Esophagus muscularis mucosa (tissue), 4 donors: ENCODE measurements at regions not wholly inside any gene's neighbourhood (a gene's known extent, or its start where the extent isn't known, plus 50 kb on each side); places are given as distances from the start of the nearest gene placed in this dataset.

ENCODE experiments used
- EP300 ChIP-seq: sonication (generic); formaldehyde crosslinking; IDR thresholded peaks from one replicate; pipeline ENCODE4 v1.6.1; 2017; ENCODE audit warnings: antibody characterized with exemption
- POLR2A ChIP-seq: fragments of 450-650 bp; IDR thresholded peaks from one replicate; pipeline ENCODE4 v1.6.1; 2017; ENCODE audit warnings: antibody characterized with exemption, moderate library complexity, mild to moderate bottlenecking, low read depth
- POLR2AphosphoS5 ChIP-seq, 2 donors: sonication (generic); formaldehyde crosslinking; IDR thresholded peaks; one replicate each; pipeline ENCODE4 v1.6.1; 2017; ENCODE audit warnings: antibody characterized with exemption in 2 of 2
- TF ChIP-seq, protein P1 (sequence below), 3 experiments: fragments of 200-600 bp in 2 of 3; fragments of 450-650 bp in 1 of 3; sonication (generic) in 2 of 3; IDR thresholded peaks; one replicate each; pipeline ENCODE4 v1.5.1; 2017 to 2019; ENCODE audit warnings: antibody characterized with exemption in 3 of 3, mild to moderate bottlenecking in 2 of 3, moderate library complexity in 1 of 3

GRCh38 chr5:40410231-40410861, 269.4 kb upstream of the PTGER4 start:
- TF ChIP-seq, protein P1, sequence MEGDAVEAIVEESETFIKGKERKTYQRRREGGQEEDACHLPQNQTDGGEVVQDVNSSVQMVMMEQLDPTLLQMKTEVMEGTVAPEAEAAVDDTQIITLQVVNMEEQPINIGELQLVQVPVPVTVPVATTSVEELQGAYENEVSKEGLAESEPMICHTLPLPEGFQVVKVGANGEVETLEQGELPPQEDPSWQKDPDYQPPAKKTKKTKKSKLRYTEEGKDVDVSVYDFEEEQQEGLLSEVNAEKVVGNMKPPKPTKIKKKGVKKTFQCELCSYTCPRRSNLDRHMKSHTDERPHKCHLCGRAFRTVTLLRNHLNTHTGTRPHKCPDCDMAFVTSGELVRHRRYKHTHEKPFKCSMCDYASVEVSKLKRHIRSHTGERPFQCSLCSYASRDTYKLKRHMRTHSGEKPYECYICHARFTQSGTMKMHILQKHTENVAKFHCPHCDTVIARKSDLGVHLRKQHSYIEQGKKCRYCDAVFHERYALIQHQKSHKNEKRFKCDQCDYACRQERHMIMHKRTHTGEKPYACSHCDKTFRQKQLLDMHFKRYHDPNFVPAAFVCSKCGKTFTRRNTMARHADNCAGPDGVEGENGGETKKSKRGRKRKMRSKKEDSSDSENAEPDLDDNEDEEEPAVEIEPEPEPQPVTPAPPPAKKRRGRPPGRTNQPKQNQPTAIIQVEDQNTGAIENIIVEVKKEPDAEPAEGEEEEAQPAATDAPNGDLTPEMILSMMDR (IDR thresholded peaks at IDR 0.05), result no peak
- no peak for TF ChIP-seq POLR2A
- no peak for TF ChIP-seq POLR2AphosphoS5 (IDR thresholded peaks at IDR 0.05)
- TF ChIP-seq EP300, result no peak
